HG03520 (cell line): ENCODE measurements at regions not wholly inside any gene's neighbourhood (a gene's known extent, or its start where the extent isn't known, plus 50 kb on each side); places are given as distances from the start of the nearest gene placed in this dataset.

Source experiments
- ATAC-seq: cut with Tn5 transposase; IDR thresholded peaks from one replicate; pipeline ENCODE4 v1.9.1; 2021; ENCODE audit warnings: mild to moderate bottlenecking, moderate library complexity; ENCODE audit not compliant: unreplicated experiment

- no peak for ATAC-seq
These were observed 115.2 kb downstream of the OLFM4 start for GRCh38 chr13:53143757-53144339.

GRCh38 chr13:53144826-53145225 lies 116.2 kb downstream of the OLFM4 start:
- ATAC-seq = no peak

GRCh38 chr13:53150568-53150967 lies 122.0 kb downstream of the OLFM4 start:
- no peak for ATAC-seq

GRCh38 chr13:53151336-53152056 lies 122.9 kb downstream of the OLFM4 start:
- peak; percentile 97 for ATAC-seq

- ATAC-seq = no peak
These were observed 123.4 kb downstream of the OLFM4 start for GRCh38 chr13:53152057-53152421.

GRCh38 chr13:53158201-53158600 lies 129.6 kb downstream of the OLFM4 start:
- no peak for ATAC-seq

DNA sequence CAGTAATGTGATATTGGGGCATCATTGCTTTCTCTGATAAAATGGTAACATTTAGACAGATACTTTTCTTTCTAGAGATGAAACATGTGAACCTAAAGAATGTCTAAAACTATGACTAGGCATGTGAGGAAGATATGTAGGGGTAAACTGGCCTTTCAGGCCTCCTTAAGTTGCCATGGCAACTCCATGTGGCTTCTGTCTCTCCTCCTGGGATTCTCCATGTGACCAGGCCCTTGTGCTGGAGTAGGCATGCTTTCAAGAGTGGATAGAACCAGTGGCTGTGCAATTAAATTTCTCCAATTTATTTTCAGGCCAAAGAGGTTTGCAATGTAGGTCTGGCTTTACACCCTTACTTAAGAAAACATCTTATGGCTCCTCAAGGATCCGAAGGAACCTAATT lies 130.8 kb downstream of the OLFM4 start:
- ATAC-seq = no peak

DNA sequence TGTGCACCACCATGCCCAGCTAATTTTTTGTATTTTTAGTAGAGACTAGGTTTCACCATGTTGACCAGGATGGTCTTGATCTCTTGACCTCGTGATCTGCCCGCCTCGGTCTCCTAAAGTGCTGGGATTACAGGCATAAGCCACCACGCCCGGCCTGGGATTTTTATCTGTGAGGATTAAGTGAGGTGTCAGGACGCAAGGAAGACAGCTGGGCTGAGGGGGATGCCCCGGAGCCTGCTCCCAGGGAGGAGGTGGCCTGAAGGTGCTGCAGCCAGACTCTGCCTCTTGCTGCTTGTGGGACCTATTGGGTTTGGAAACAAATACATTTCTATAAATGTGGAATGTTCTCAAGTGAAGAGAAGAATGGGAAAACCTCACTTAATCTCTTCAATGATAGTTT lies 131.6 kb downstream of the OLFM4 start:
- ATAC-seq = no peak

- ATAC-seq = no peak
These were observed 132.6 kb downstream of the OLFM4 start for GRCh38 chr13:53161251-53161650.

DNA sequence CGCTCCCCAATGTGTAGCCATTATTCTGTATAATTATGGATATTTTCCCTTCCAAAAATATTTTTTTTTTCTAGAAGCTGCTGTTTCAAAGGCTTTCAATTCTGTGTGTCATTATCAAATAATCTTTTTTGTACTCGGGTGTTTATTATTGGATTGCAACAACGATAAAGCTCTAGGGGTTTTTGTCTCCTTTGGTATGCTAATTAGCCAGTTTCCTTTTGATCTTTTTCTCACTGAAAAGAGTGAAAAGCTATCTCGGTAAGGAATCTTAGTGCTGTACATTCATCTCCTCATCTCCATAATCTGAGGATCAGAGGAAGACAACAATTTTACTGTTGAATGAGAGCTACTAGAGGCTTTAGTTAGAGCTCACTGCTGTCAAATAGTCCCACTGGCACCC lies 136.6 kb downstream of the OLFM4 start:
- ATAC-seq = no peak

DNA sequence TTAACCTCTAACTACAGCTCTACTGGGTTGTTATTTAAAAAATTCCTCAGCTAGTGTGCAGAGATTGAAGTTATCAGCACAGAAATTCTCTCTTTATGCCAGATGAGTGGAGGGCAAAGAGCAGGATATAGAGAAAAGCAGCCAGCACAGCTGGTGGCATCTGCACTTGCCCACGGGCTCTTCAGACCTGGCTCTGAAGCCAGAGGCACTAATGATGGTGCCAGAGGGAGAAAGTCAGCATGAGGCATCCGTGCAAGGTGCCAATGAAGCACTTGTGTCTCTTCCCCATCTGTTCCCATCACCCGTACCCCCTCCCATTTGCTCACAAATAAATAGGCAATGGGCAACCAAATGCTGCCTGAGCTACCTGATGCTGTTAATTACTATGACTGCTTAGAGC lies 138.9 kb downstream of the OLFM4 start:
- ATAC-seq = no peak

DNA sequence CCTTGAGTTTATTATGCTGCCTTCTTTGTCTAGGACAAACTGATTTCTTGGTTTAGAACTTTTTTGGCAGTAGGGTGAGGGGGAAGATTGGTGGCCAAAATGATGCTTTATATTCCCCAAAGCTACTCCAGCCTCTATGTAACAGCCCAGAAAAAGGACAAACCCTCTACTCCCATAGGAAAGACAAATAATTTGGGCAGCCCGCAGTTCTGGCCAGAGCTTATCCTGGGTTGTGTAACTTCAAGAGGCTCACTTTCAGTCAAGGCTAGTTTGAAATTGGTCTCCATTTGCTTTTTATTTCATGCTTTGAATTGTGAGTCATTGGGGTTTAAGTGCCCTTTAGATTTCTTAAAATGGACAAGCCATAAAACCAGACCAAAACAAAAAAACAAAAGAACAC lies 142.3 kb downstream of the OLFM4 start:
- no peak for ATAC-seq

DNA sequence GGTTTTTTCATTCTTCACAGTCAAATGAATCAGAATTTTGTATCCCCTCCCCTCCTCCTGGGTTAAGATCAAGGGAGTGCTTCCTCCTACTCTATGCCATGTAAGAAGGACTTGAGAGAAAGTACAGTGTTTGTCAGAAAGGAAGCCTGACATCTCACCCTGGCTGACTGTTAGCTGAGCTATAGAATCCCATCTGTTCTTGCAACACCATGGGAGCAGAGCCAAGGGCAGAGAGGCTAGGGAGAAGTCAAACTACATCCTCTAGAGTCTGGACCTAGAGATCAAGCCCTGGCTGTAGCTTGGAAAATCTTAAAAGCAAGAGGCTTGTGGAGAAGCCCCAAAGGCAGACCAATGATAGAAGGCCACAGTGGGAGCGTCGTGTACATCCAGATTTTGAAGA lies 145.9 kb downstream of the OLFM4 start:
- ATAC-seq = no peak

DNA sequence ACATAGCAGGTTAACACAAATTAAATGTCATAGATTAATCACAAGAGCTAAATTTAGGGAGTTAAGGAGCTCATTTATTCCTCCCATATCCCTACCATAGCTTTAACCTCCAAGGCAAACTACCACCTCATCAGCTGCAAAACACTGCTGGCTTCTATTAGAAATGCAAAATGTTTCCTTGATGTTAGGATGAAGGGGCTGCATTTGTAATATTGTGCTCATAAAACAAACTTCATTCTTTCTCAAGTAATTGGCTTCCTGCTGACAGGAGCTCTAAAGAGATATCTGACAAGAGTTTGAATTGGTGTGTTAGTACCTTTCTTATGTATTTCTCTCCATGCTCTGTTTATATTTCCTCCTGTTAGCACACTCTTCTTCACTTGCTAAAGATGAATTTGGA lies 152.1 kb downstream of the OLFM4 start:
- no peak for ATAC-seq

DNA sequence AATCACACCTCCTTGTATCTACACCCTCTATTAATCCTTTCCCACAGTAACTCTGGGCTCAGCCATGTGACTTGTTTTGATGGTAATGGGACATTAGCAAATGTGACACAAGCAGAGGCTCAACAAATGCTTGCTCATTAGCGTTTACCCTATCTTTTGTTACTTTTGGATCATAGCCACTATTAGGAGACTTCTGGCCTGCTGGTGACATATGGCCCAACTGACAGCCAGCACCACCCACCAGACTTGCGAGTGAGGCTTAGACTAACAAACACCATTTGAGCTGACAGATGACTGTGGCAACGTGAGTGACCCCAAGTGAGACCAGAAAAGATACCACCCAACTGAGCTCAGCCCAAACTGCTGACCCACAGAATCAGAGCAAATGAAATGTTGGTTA lies 154.1 kb downstream of the OLFM4 start:
- no peak for ATAC-seq

DNA sequence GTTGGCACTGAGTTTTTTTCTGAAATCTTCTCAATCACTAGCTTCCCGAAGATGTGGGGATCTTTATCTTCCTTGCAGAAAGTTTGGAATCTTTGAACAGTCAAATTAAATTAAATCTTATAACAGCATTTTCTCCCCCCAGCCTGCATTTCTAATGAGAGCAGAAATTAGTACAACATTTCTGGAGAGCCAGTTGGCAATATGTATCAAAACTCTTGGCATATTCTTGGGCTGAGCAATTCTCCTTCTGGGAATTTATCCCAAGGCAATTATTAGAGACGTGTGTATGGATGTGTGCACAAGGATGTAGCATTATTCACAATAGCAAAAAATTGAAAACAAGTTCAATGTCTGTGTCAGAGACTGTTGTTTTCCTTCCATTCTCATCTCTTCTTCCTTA lies 159.5 kb downstream of the OLFM4 start:
- no peak for ATAC-seq

GRCh38 chr13:53189162-53189561 lies 160.5 kb downstream of the OLFM4 start:
- no peak for ATAC-seq

GRCh38 chr13:53191091-53191490 lies 162.5 kb downstream of the OLFM4 start:
- no peak for ATAC-seq

DNA sequence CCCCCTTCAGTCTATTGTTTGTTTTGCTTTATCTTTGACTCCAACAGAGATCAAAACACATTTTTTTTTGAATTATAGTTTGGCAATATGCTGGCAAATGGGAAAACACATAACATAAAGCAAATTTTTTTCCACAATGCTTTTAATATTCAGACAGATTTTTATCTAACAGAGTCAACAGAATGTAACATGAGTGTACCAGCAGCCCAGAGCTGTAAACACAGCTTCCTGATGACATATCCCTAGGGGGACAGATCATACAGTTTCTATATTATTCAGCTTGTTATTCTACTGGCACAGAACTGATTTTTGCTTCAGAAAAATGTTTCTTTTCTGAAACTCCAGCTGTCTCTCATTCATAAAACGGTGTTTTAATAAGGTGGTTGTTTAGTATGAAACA lies 168.8 kb downstream of the OLFM4 start:
- ATAC-seq = no peak

DNA sequence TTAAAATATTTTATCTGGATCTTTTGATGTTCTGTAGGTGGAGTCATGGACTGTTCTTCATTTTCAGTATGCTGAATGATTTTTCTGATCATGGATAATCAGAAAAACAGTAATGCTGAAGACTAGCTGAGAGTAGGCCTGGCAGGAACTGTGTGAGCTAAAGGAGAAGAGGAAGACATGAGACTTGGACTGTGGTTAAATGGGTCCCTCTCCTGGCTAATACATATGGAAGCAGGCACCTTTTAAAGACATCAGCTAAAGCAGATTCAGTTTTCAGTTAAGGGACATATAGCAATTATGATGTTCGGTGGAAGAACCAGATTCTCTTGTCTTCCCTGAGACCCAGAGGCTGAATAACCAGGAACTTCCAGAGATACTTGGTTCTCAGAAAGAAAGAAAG lies 169.4 kb downstream of the OLFM4 start:
- no peak for ATAC-seq

DNA sequence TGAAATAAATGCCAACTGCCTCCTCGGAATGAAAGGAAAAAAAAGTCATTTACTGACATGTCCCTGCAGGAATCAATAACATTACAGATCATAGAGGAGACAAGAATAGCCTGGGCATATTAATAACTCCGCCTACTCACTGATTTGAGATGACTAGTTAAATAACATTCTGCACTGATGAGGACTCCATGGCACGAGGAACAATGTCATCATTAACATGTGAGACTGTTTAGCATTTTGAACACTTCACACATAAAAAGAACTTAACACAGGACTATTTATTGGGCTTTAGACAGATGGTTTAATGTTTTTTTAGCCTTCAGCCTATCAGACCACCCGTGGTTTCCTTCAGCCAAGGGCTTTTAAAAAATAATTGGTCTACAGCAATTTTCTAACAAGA lies 170.1 kb downstream of the OLFM4 start:
- ATAC-seq = no peak

- no peak for ATAC-seq
These were observed 171.5 kb downstream of the OLFM4 start for GRCh38 chr13:53200075-53200474.
